ENCODE measurements at regions not wholly inside any gene's neighbourhood (a gene's known extent, or its start where the extent isn't known, plus 50 kb on each side); places are given as distances from the start of the nearest gene placed in this dataset.

GRCh38 chrX:130555341-130555740 lies 153.6 kb downstream of the RBMX2 start:
- TF ChIP-seq CTCF (IDR thresholded peaks at IDR 0.05) (no peak), POLR2A (IDR thresholded peaks at IDR 0.05) (no peak), POLR2AphosphoS5 (IDR thresholded peaks at IDR 0.05) (no peak)

Measured in prostate gland (tissue), 2 donors.